VCaP (cell line): ENCODE measurements at regions not wholly inside any gene's neighbourhood (a gene's known extent, or its start where the extent isn't known, plus 50 kb on each side); places are given as distances from the start of the nearest gene placed in this dataset.

Experiments used
- H3K27ac ChIP-seq: fragments of 450-650 bp; 2 replicates; pipeline ENCODE4 v1.5.1; 2017
- TF ChIP-seq, protein P1 (sequence below): fragments of 450-650 bp; conservative IDR thresholded peaks from 2 replicates; pipeline ENCODE4 v1.5.1; 2017; ENCODE audit warnings: mild to moderate bottlenecking, moderate library complexity

DNA sequence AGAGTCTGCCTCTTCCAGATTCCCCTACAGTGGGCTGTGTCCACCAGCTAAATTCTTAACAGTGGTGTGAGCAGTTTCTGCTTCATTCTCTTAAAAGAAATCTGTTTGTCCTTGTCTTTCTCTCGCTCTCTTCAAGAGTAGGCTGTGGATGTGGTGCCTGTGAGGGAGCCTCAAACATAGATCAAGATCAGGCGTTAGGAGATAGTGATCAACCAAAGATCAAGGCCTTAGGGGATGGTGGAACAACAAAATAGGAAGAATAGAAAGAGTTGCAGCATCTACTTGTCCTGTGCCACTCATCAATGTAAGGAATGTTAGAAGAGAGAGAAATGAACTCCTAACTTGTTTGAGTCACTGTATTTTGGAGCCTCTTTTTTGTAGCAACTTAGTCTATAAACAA is 144.2 kb downstream of the AASDH start:
- TF ChIP-seq, protein P1, sequence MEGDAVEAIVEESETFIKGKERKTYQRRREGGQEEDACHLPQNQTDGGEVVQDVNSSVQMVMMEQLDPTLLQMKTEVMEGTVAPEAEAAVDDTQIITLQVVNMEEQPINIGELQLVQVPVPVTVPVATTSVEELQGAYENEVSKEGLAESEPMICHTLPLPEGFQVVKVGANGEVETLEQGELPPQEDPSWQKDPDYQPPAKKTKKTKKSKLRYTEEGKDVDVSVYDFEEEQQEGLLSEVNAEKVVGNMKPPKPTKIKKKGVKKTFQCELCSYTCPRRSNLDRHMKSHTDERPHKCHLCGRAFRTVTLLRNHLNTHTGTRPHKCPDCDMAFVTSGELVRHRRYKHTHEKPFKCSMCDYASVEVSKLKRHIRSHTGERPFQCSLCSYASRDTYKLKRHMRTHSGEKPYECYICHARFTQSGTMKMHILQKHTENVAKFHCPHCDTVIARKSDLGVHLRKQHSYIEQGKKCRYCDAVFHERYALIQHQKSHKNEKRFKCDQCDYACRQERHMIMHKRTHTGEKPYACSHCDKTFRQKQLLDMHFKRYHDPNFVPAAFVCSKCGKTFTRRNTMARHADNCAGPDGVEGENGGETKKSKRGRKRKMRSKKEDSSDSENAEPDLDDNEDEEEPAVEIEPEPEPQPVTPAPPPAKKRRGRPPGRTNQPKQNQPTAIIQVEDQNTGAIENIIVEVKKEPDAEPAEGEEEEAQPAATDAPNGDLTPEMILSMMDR: no peak
- no peak overlapping the region for H3K27ac ChIP-seq

DNA sequence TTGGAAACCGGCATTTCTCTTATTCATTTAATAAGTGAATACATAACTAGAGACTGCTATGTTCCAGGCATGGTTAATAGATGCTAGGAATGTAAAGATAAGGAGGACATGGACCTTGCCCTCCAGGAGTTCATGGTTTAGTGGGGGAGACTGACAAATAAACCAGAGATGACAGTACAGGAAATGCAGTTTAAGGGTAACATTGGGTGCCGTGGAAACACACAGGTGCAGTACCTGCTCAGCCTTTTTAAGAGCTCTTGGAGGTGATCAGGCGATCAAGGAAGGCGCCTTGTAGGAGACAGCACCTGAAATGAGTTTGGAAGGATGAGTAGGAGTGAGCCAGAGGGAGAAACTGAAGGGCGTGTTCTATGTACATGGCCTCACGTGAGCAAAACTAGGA is 145.8 kb downstream of the AASDH start:
- no peak overlapping the region for H3K27ac ChIP-seq
- TF ChIP-seq, protein P1: no peak

DNA sequence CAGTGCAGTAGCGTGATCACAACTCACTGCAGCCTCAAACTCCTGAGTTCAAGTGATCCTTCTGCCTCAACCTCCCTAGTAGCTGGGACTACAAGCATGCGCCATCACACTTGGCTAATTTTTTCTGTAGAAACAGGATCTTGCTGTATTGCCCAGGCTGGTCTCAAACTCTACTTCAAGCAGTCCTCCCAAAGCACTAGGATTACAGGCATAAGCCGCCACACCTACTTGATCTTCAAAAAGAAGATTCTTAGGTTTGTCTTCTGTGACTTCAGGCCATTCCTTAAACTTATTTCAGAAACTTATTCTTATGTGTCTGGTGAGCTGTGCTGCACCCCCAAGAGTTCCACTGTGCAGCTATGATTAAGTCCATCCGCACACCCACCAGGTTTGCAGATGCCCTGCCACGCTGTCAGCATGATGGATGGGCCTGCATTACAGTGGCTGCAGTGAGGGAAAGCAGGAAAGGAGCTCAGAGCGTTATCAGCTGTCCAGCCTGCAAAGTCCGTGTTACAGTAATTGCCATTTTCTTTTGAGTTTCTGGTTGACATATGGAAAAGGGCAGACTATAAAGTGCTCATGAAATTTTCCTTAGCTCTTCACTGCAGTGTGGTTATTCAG is 146.6 kb downstream of the AASDH start:
- no peak overlapping the region for H3K27ac ChIP-seq
- TF ChIP-seq, protein P1: no peak

DNA sequence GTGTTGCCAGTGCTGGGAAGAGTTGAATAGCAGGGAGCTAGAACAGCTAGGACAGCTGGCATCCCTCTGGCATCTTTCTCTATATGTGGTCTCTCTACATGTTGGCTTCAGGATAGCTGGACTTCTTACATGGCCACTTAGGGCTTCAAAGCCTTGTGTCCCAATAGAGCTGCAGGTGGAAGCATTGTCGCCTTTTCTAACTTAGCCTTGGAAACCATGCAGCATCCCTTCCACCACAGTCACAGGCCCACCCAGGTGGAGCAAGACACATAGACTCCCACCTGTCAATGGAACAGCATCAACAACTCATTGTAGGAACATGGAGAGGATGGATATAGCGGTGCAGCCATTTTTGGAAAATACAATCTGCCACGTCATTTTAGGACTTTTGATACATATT is 149.0 kb downstream of the AASDH start:
- TF ChIP-seq, protein P1: no peak
- no peak overlapping the region for H3K27ac ChIP-seq

DNA sequence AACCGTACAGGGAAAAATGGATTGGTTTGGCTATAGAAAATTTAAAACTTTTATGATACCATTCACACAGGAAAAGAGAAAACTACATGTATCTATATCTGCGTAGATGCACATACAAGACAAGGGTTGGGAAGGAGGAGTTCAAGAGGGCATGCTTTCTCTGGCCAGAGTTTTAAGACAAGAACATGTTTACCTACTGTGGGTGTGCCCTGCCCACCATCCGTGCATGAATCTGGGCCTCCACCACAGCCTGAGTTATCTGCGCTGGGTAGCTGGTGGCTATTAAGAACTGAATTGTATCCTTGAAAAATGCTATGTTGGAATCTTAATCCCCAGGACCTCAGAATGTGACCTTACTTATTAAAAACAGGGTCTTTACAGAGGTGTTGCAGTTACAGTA is 151.6 kb downstream of the AASDH start:
- TF ChIP-seq, protein P1: no peak
- H3K27ac ChIP-seq: no peak overlapping the region

DNA sequence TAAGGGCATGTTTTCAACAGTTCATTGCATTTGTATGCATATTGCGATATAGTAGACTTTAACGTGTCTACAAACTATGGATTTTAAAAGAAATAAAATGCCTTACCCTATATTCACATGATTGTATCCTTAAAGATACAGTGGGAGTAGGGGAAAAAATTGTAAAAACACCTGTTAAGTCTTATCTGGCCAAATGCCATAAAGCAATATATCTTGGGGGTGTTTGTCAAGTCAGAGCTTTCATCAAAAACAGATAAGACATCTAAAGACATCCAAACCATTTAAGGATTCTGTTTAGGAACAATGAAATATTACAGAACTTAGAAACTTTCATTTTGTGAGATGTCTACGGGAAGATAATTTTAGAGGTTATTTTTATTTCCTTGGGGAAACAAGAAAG is 152.3 kb downstream of the AASDH start:
- no peak overlapping the region for H3K27ac ChIP-seq
- TF ChIP-seq, protein P1: no peak

DNA sequence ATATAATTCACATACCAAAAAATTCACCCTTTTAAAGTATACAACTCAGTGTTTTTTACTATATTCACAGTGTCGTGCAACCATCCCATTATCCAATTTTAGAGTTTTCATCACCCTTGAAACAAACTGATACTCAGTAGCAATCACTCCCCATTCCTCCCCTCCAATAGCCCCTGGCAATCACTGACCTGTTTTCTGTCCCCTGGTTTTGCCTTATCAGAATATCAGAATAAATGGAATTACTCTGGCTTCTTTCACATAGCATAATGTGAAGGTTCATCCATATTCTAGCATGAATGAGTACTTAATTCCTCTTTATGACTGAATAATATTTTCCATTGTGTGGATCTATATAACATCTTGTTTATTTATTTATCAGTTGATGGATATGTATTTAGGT is 153.2 kb downstream of the AASDH start:
- H3K27ac ChIP-seq: no peak overlapping the region
- TF ChIP-seq, protein P1: no peak
